Fibroblast of lung (primary cell): ENCODE measurements at regions not wholly inside any gene's neighbourhood (a gene's known extent, or its start where the extent isn't known, plus 50 kb on each side); places are given as distances from the start of the nearest gene placed in this dataset.

ENCODE experiments used
- DNase-seq, 2 donors: peaks; one replicate each; pipeline versions ENCODE4 v3.0.0 to v3.0.0-alpha.2; 2010; ENCODE audit warnings: low read depth in 2 of 2
- H2AFZ ChIP-seq: 2 replicates; pipeline ENCODE4 v1.5.1; 2012; ENCODE audit warnings: low read length, control low read depth, inconsistent platforms
- H3K27ac ChIP-seq: 2 replicates; pipeline ENCODE4 v1.5.1; 2011; ENCODE audit warnings: low read length, control low read depth; ENCODE audit not compliant: insufficient read depth
- H3K27me3 ChIP-seq: 2 replicates; pipeline ENCODE4 v1.5.1; 2011; ENCODE audit warnings: mild to moderate bottlenecking, low read length; ENCODE audit not compliant: control insufficient read depth, insufficient read depth
- H3K36me3 ChIP-seq: 2 replicates; pipeline ENCODE4 v1.5.1; 2011; ENCODE audit warnings: low read length; ENCODE audit not compliant: control insufficient read depth, insufficient read depth
- H3K4me1 ChIP-seq: 2 replicates; pipeline ENCODE4 v1.5.1; 2011; ENCODE audit warnings: low read length; ENCODE audit not compliant: control insufficient read depth, insufficient read depth; ENCODE audit errors: extremely low read depth
- H3K4me2 ChIP-seq: 2 replicates; pipeline ENCODE4 v1.5.1; 2011; ENCODE audit warnings: low read length, control low read depth; ENCODE audit not compliant: insufficient read depth; ENCODE audit errors: extremely low read depth
- H3K4me3 ChIP-seq, 4 experiments: fragments of 200-600 bp in 1 of 4; sonication (generic) in 1 of 4; replicated peaks in 1 of 4; 2 replicates each; pipeline ENCODE4 v1.5.1; 2011 to 2016; ENCODE audit warnings: low read length in 4 of 4, low read depth in 3 of 4, mild to moderate bottlenecking in 3 of 4, control low read depth in 2 of 4, inconsistent platforms in 1 of 4, mixed read lengths in 1 of 4; ENCODE audit not compliant: insufficient read depth in 1 of 4; ENCODE audit errors: control extremely low read depth in 1 of 4
- H3K79me2 ChIP-seq: 2 replicates; pipeline ENCODE4 v1.5.1; 2012; ENCODE audit warnings: mild to moderate bottlenecking, low read length, inconsistent platforms; ENCODE audit not compliant: control insufficient read depth, insufficient read depth
- H3K9ac ChIP-seq: 2 replicates; pipeline ENCODE4 v1.5.1; 2011; ENCODE audit warnings: mild to moderate bottlenecking, low read length, control low read depth; ENCODE audit not compliant: insufficient read depth
- H3K9me3 ChIP-seq: 2 replicates; pipeline ENCODE4 v1.5.1; 2012; ENCODE audit warnings: low read depth, low read length; ENCODE audit not compliant: control insufficient read depth, insufficient read depth
- H4K20me1 ChIP-seq: 2 replicates; pipeline ENCODE4 v1.5.1; 2011; ENCODE audit warnings: low read length; ENCODE audit not compliant: control insufficient read depth, insufficient read depth; ENCODE audit errors: extremely low read depth
- EZH2 ChIP-seq: IDR thresholded peaks from 2 replicates; pipeline ENCODE4 v1.5.1; 2012; ENCODE audit warnings: low read length, control low read depth, mild to moderate bottlenecking; ENCODE audit errors: missing control alignments
- TF ChIP-seq, protein P1 (sequence below), 2 donors: IDR thresholded peaks in 1 of 2; conservative IDR thresholded peaks in 1 of 2; 1 replicate in 1 of 2; 2 replicates in 1 of 2; pipeline ENCODE4 v1.5.1; 2011 to 2012; ENCODE audit warnings: low read length in 2 of 2, control low read depth in 1 of 2, inconsistent platforms in 1 of 2, low read depth in 1 of 2, mild to moderate bottlenecking in 1 of 2

DNA sequence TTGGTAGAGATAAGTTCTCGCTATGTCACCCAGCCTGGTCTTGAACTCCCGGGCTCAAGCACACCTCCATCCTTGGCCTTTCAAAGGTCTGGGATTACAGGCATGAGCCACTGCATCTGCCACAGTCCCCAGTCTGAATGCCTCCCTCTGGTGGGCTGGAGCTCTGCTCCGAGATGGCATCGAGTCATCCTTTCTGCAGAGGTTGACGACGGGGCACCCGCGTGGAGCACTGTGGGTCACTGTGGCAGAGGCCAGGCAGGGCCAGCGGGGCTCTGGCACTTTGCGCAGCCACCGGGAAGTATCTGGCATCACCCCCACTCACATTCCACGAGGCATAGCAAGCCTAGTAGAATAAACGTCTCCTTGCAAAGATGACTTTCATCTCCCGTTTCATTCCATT is 163.3 kb upstream of the DIO3 start:
- Histone ChIP-seq H3K36me3 (no peaks in the 10 kb centered on the region), H3K27ac (no peak overlapping the region), H3K4me2 (no peak overlapping the region), H3K9me3 (no peaks in the 10 kb centered on the region), H2AFZ (no peak overlapping the region), H4K20me1 (no peaks in the 10 kb centered on the region), H3K4me3 (no peak overlapping the region), H3K9ac (no peak overlapping the region), H3K4me1 (no peaks in the 10 kb centered on the region), H3K79me2 (no peaks in the 10 kb centered on the region), H3K27me3 (no peaks in the 10 kb centered on the region)
- DNase-seq: no peak
- TF ChIP-seq, protein P1, sequence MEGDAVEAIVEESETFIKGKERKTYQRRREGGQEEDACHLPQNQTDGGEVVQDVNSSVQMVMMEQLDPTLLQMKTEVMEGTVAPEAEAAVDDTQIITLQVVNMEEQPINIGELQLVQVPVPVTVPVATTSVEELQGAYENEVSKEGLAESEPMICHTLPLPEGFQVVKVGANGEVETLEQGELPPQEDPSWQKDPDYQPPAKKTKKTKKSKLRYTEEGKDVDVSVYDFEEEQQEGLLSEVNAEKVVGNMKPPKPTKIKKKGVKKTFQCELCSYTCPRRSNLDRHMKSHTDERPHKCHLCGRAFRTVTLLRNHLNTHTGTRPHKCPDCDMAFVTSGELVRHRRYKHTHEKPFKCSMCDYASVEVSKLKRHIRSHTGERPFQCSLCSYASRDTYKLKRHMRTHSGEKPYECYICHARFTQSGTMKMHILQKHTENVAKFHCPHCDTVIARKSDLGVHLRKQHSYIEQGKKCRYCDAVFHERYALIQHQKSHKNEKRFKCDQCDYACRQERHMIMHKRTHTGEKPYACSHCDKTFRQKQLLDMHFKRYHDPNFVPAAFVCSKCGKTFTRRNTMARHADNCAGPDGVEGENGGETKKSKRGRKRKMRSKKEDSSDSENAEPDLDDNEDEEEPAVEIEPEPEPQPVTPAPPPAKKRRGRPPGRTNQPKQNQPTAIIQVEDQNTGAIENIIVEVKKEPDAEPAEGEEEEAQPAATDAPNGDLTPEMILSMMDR (conservative IDR thresholded peaks at IDR 0.05 in 1 of 2, IDR thresholded peaks at IDR 0.05 in 1 of 2; ENCODE audit: low read depth in 1 of 2, low read length in 2 of 2): no peak
- no peak for TF ChIP-seq EZH2

GRCh38 chr14:101399737-101400517 is 161.4 kb upstream of the DIO3 start:
- no peak for TF ChIP-seq EZH2
- TF ChIP-seq, protein P1 (conservative IDR thresholded peaks at IDR 0.05 in 1 of 2, IDR thresholded peaks at IDR 0.05 in 1 of 2; ENCODE audit: low read depth in 1 of 2, low read length in 2 of 2): no peak
- H3K4me3 ChIP-seq: no peak overlapping the region
- no peak for DNase-seq
- no peak overlapping the region for H3K9ac ChIP-seq
- no peaks in the 10 kb centered on the region for H3K36me3 ChIP-seq
- H2AFZ ChIP-seq: no peak overlapping the region
- no peaks in the 10 kb centered on the region for H3K79me2 ChIP-seq
- H4K20me1 ChIP-seq: no peaks in the 10 kb centered on the region
- no peaks in the 10 kb centered on the region for H3K9me3 ChIP-seq
- no peak overlapping the region for H3K4me2 ChIP-seq
- H3K4me1 ChIP-seq: no peaks in the 10 kb centered on the region
- H3K27ac ChIP-seq: no peak overlapping the region
- no peaks in the 10 kb centered on the region for H3K27me3 ChIP-seq

- Histone ChIP-seq H3K4me2 (no peak overlapping the region), H3K79me2 (no peaks in the 10 kb centered on the region), H4K20me1 (no peaks in the 10 kb centered on the region), H3K27ac (no peak overlapping the region), H3K4me1 (peaks cover 2% of the 10 kb centered on the region), H3K36me3 (no peaks in the 10 kb centered on the region), H2AFZ (no peak overlapping the region), H3K9ac (no peak overlapping the region), H3K4me3 (no peak overlapping the region), H3K9me3 (no peaks in the 10 kb centered on the region), H3K27me3 (no peaks in the 10 kb centered on the region)
- TF ChIP-seq, protein P1 (conservative IDR thresholded peaks at IDR 0.05 in 1 of 2, IDR thresholded peaks at IDR 0.05 in 1 of 2; ENCODE audit: low read depth in 1 of 2, low read length in 2 of 2): no peak
- TF ChIP-seq EZH2: no peak
- peak in 1 of 2 donors; percentile 60 for DNase-seq
These were observed 160.5 kb upstream of the DIO3 start for GRCh38 chr14:101400830-101401229.
